HepG2 (cell line): ENCODE measurements at regions not wholly inside any gene's neighbourhood (a gene's known extent, or its start where the extent isn't known, plus 50 kb on each side); places are given as distances from the start of the nearest gene placed in this dataset.

Source experiments
- CEBPB ChIP-seq: IDR thresholded peaks from 2 replicates; pipeline ENCODE4 v1.6.1; 2011; ENCODE audit warnings: low read depth, low read length, improper control_type of control experiment, borderline replicate concordance
- CREB1 ChIP-seq, 2 experiments: fragments of 450-650 bp in 1 of 2; IDR thresholded peaks; 2 replicates each; pipeline ENCODE4 v1.6.1; 2016 to 2017; ENCODE audit warnings: control low read depth in 1 of 2, mild to moderate bottlenecking in 1 of 2, missing compliant biosample characterization in 1 of 2, missing genetic modification characterization in 1 of 2
- FOXK2 ChIP-seq: fragments of 450-650 bp; IDR thresholded peaks from 2 replicates; pipeline ENCODE4 v1.6.1; 2016
- HCFC1 ChIP-seq: fragments of 150-350 bp; IDR thresholded peaks from 2 replicates; pipeline ENCODE4 v1.6.1; 2014; ENCODE audit warnings: low read depth, low read length
- NR1H2 ChIP-seq: sonication (generic); formaldehyde crosslinking; IDR thresholded peaks from 2 replicates; pipeline ENCODE4 v1.8.1; 2022; ENCODE audit warnings: low read depth, missing genetic modification reagents, borderline replicate concordance
- POLR2A ChIP-seq, 2 experiments: IDR thresholded peaks; 2 replicates each; pipeline ENCODE4 v1.6.1; 2011; ENCODE audit warnings: low read depth in 2 of 2, low read length in 2 of 2, mild to moderate bottlenecking in 1 of 2, moderate library complexity in 1 of 2; ENCODE audit not compliant: insufficient read depth in 1 of 2
- TAF1 ChIP-seq: sonication (generic); formaldehyde crosslinking; IDR thresholded peaks from 2 replicates; pipeline ENCODE4 v1.4.0; 2020; ENCODE audit warnings: missing genetic modification reagents
- ZNF24 ChIP-seq: fragments of 450-650 bp; IDR thresholded peaks from 2 replicates; pipeline ENCODE4 v1.6.1; 2017; ENCODE audit warnings: antibody characterized with exemption, mild to moderate bottlenecking
- ZNF274 ChIP-seq: sonication (generic); formaldehyde crosslinking; IDR thresholded peaks from 2 replicates; pipeline ENCODE4 v1.5.1; 2020; ENCODE audit warnings: mild to moderate bottlenecking, missing genetic modification reagents
- ZNF841 ChIP-seq: sonication (generic); formaldehyde crosslinking; IDR thresholded peaks from 2 replicates; pipeline ENCODE4 v1.8.1; 2023; ENCODE audit warnings: missing genetic modification reagents, borderline replicate concordance
- ZSCAN20 ChIP-seq: sonication (generic); formaldehyde crosslinking; IDR thresholded peaks from 2 replicates; pipeline ENCODE4 v1.4.0; 2020; ENCODE audit warnings: missing genetic modification reagents, mild to moderate bottlenecking, borderline replicate concordance
- TF ChIP-seq, protein P1 (sequence below): sonication (generic); formaldehyde crosslinking; IDR thresholded peaks from 2 replicates; pipeline ENCODE4 v1.4.0; 2020; ENCODE audit warnings: mild to moderate bottlenecking, missing genetic modification reagents
- TF ChIP-seq, protein P2 (sequence below): conservative IDR thresholded peaks from 2 replicates; pipeline ENCODE4 v1.6.1; 2018; ENCODE audit warnings: missing genetic modification reagents

DNA sequence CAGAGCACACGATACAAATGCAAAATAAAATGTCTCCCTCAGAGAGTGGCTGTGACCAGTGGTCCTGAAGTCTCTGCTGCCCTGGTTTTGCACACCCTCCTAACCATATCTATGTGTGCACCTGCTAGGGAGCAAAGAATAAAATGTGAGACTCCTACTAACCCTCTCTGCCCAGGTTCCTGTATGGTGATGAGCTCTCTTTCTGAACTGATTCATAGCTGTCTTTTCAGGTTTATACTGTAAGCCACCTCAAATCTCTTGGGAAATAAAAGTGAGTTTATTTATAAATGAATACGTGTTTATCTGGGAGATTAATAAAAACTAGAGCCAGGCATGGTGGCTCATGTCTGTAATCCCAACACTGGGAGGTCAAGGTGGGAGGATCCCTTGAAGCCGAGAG is 126.0 kb upstream of the RBPJ start:
- TF ChIP-seq ZSCAN20 (no peak), ZNF274 (CRISPR knock-in tag) (no peak), ZNF24 (no peak), ZNF841 (no peak), HCFC1 (no peak), CREB1 (IDR thresholded peaks at IDR 0.05) (no peak), CREB1 (CRISPR knock-in tag; IDR thresholded peaks at IDR 0.05) (no peak), CEBPB (no peak), TAF1 (no peak), POLR2A (IDR thresholded peaks at IDR 0.05; ENCODE audit: insufficient read depth in 1 of 2, low read depth in 2 of 2, low read length in 2 of 2) (no peak), FOXK2 (no peak), NR1H2 (CRISPR knock-in tag) (no peak)
- TF ChIP-seq, protein P1, sequence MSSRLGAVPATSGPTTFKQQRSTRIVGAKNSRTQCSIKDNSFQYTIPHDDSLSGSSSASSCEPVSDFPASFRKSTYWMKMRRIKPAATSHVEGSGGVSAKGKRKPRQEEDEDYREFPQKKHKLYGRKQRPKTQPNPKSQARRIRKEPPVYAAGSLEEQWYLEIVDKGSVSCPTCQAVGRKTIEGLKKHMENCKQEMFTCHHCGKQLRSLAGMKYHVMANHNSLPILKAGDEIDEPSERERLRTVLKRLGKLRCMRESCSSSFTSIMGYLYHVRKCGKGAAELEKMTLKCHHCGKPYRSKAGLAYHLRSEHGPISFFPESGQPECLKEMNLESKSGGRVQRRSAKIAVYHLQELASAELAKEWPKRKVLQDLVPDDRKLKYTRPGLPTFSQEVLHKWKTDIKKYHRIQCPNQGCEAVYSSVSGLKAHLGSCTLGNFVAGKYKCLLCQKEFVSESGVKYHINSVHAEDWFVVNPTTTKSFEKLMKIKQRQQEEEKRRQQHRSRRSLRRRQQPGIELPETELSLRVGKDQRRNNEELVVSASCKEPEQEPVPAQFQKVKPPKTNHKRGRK (CRISPR knock-in tag) = no peak
- TF ChIP-seq, protein P2, sequence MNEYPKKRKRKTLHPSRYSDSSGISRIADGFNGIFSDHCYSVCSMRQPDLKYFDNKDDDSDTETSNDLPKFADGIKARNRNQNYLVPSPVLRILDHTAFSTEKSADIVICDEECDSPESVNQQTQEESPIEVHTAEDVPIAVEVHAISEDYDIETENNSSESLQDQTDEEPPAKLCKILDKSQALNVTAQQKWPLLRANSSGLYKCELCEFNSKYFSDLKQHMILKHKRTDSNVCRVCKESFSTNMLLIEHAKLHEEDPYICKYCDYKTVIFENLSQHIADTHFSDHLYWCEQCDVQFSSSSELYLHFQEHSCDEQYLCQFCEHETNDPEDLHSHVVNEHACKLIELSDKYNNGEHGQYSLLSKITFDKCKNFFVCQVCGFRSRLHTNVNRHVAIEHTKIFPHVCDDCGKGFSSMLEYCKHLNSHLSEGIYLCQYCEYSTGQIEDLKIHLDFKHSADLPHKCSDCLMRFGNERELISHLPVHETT (CRISPR knock-in tag) = no peak
